ENCODE measurements at regions not wholly inside any gene's neighbourhood (a gene's known extent, or its start where the extent isn't known, plus 50 kb on each side); places are given as distances from the start of the nearest gene placed in this dataset.

GRCh38 chr19:30271816-30272215 is 100.4 kb upstream of the ZNF536 start:
- TF ChIP-seq CTCF (IDR thresholded peaks at IDR 0.05) (no peak), POLR2A (IDR thresholded peaks at IDR 0.05) (no peak)

All from esophagus squamous epithelium (tissue), 4 donors.